ENCODE measurements at regions not wholly inside any gene's neighbourhood (a gene's known extent, or its start where the extent isn't known, plus 50 kb on each side); places are given as distances from the start of the nearest gene placed in this dataset.

- no peak overlapping the region for H3K4me3 ChIP-seq (ENCODE audit: low read depth in 1 of 3, low read length in 3 of 3)
- no peak for FAIRE-seq
- no peak for DNase-seq
- H3K27me3 ChIP-seq (ENCODE audit: control insufficient read depth in 3 of 3, insufficient read depth in 3 of 3, low read length in 3 of 3), result peaks cover 0 to 3% (median 0%) of the 10 kb centered on the region in 3 donors
- no peak overlapping the region for H3K27ac ChIP-seq (ENCODE audit: low read depth in 1 of 3, low read length in 2 of 3)
- peaks cover 0 to 2% of the 10 kb centered on the region in 2 donors for H3K9me3 ChIP-seq (ENCODE audit: control insufficient read depth in 2 of 2, insufficient read depth in 1 of 2, low read depth in 1 of 2, low read length in 1 of 2)
- H3K36me3 ChIP-seq (ENCODE audit: control insufficient read depth in 3 of 3, insufficient read depth in 2 of 3, low read depth in 1 of 3, low read length in 3 of 3), result no peaks in the 10 kb centered on the region
- no peaks in the 10 kb centered on the region for H3K4me1 ChIP-seq (ENCODE audit: control insufficient read depth in 3 of 3, insufficient read depth in 2 of 3, low read depth in 1 of 3, low read length in 2 of 3)
These were observed 104.4 kb downstream of the SEC23IP start for GRCh38 chr10:119996944-119997343.

- peaks cover 0 to 3% (median 0%) of the 10 kb centered on the region in 3 donors for H3K27me3 ChIP-seq (ENCODE audit: control insufficient read depth in 3 of 3, insufficient read depth in 3 of 3, low read length in 3 of 3)
- 66 to 84% (median 77%) methylated on average over 2 of the region's 2 CpGs for WGBS, 3 donors
- H3K9me3 ChIP-seq (ENCODE audit: control insufficient read depth in 2 of 2, insufficient read depth in 1 of 2, low read depth in 1 of 2, low read length in 1 of 2), result peaks cover 0 to 2% of the 10 kb centered on the region in 2 donors
- no peak overlapping the region for H3K27ac ChIP-seq (ENCODE audit: low read depth in 1 of 3, low read length in 2 of 3)
- no peaks in the 10 kb centered on the region for H3K36me3 ChIP-seq (ENCODE audit: control insufficient read depth in 3 of 3, insufficient read depth in 2 of 3, low read depth in 1 of 3, low read length in 3 of 3)
- no peaks in the 10 kb centered on the region for H3K4me1 ChIP-seq (ENCODE audit: control insufficient read depth in 3 of 3, insufficient read depth in 2 of 3, low read depth in 1 of 3, low read length in 2 of 3)
- no peak for DNase-seq
- H3K4me3 ChIP-seq (ENCODE audit: low read depth in 1 of 3, low read length in 3 of 3), result no peak overlapping the region
- FAIRE-seq, result no peak
These were observed 104.9 kb downstream of the SEC23IP start for GRCh38 chr10:119997429-119997828.

DNA sequence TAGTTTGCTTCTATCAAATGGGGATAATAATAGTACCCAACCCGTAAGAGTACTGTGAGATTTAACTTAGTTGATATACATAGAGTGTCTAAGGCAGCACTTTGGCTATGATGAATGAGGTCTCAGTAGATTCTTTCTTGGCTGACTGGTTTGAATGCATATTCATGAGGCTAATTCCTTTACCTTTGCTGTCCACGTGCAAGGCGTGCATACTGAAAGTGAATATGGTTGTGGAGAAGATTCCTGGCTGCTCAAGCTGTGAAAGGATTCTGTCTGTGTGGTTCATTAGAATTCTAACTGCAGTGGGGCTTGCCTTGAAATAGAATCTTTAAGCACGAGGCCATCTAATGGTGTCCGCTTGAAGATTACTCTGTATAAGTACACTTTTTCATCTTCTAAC, 110.3 kb downstream of the SEC23IP start:
- H3K27me3 ChIP-seq (ENCODE audit: control insufficient read depth in 3 of 3, insufficient read depth in 3 of 3, low read length in 3 of 3), result peaks cover 0 to 5% (median 0%) of the 10 kb centered on the region in 3 donors
- WGBS, 3 donors, result 75 to 83% (median 76%) methylated on average over 5 of the region's 5 CpGs
- FAIRE-seq, result no peak

DNA sequence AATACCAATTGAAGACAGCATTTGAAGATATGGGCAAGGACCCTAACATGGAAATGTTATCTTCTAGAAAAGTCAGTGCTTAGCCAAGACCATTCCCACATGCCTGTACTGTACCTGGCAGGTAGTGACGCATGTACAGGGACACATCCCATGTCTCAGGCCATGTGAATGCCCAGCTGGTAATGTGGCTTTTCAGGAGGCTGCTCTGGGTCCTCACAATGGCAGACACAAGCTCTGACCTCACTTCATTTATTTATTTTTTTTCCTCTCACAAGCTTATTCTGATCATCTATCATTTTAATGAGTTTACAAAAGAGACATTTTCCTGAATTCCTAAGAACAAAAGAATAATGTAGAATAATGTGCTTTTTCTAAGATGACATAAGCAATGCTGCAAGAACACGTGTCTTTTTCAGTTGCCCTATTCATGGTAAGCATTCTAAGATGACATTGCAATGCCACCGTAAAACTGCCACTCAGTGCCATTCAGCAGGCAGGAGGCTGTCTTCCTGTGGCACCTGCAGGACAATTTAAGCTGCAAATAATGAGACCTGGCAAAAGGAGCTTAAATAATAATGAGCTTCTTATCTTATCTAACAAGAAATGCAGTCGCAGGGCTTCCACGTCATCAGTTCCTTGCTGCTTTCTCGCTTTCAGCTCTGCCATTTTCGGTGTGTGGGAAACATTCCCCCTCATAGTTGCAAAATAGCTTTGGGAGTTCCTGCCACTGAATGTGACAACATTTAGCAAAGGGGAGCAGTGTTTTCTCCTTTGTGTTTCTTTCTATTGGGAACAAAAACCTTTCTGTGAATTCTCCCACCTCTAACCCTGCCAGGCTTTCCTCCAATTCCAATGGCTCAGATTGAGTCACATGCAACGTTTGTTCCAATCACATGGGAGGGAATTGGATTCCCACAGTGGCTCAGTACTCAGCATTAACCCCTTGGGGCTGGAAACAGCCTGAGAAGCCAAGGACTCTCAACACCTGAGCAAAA, 113.0 kb downstream of the SEC23IP start:
- FAIRE-seq (no peak), DNase-seq (peak in 1 of 2 donors; percentile 29)
- WGBS, 3 donors, result 19 to 45% (median 32%) methylated on average over 8 of the region's 8 CpGs

More for the DNA sequence above, 110.3 kb downstream of the SEC23IP start:
- no peaks in the 10 kb centered on the region for H3K36me3 ChIP-seq (ENCODE audit: control insufficient read depth in 3 of 3, insufficient read depth in 2 of 3, low read depth in 1 of 3, low read length in 3 of 3)
- no peak overlapping the region for H3K4me3 ChIP-seq (ENCODE audit: low read depth in 1 of 3, low read length in 3 of 3)
- no peaks in the 10 kb centered on the region for H3K9me3 ChIP-seq (ENCODE audit: control insufficient read depth in 2 of 2, insufficient read depth in 1 of 2, low read depth in 1 of 2, low read length in 1 of 2)
- H3K4me1 ChIP-seq (ENCODE audit: control insufficient read depth in 3 of 3, insufficient read depth in 2 of 3, low read depth in 1 of 3, low read length in 2 of 3), result no peaks in the 10 kb centered on the region
- no peak overlapping the region for H3K27ac ChIP-seq (ENCODE audit: low read depth in 1 of 3, low read length in 2 of 3)
- no peak for DNase-seq

GRCh38 chr10:120007261-120007660, 114.7 kb downstream of the SEC23IP start:
- Histone ChIP-seq H3K4me3 (ENCODE audit: low read depth in 1 of 3, low read length in 3 of 3) (no peak overlapping the region), H3K36me3 (ENCODE audit: control insufficient read depth in 3 of 3, insufficient read depth in 2 of 3, low read depth in 1 of 3, low read length in 3 of 3) (no peaks in the 10 kb centered on the region), H3K27ac (ENCODE audit: low read depth in 1 of 3, low read length in 2 of 3) (no peak overlapping the region), H3K9me3 (ENCODE audit: control insufficient read depth in 2 of 2, insufficient read depth in 1 of 2, low read depth in 1 of 2, low read length in 1 of 2) (no peaks in the 10 kb centered on the region), H3K4me1 (ENCODE audit: control insufficient read depth in 3 of 3, insufficient read depth in 2 of 3, low read depth in 1 of 3, low read length in 2 of 3) (no peaks in the 10 kb centered on the region), H3K27me3 (ENCODE audit: control insufficient read depth in 3 of 3, insufficient read depth in 3 of 3, low read length in 3 of 3) (peaks cover 0 to 17% (median 10%) of the 10 kb centered on the region in 3 donors)
- DNase-seq, result no peak
- FAIRE-seq, result no peak
- 72 to 76% (median 73%) methylated on average over 2 of the region's 2 CpGs for WGBS, 3 donors

More for the DNA sequence above, 113.0 kb downstream of the SEC23IP start:
- no peaks in the 10 kb centered on the region for H3K9me3 ChIP-seq (ENCODE audit: control insufficient read depth in 2 of 2, insufficient read depth in 1 of 2, low read depth in 1 of 2, low read length in 1 of 2)
- no peaks in the 10 kb centered on the region for H3K36me3 ChIP-seq (ENCODE audit: control insufficient read depth in 3 of 3, insufficient read depth in 2 of 3, low read depth in 1 of 3, low read length in 3 of 3)
- H3K4me1 ChIP-seq (ENCODE audit: control insufficient read depth in 3 of 3, insufficient read depth in 2 of 3, low read depth in 1 of 3, low read length in 2 of 3), result no peaks in the 10 kb centered on the region
- H3K27me3 ChIP-seq (ENCODE audit: control insufficient read depth in 3 of 3, insufficient read depth in 3 of 3, low read length in 3 of 3), result peaks cover 0 to 12% (median 0%) of the 10 kb centered on the region in 3 donors
- H3K4me3 ChIP-seq (ENCODE audit: low read depth in 1 of 3, low read length in 3 of 3), result no peak overlapping the region
- H3K27ac ChIP-seq (ENCODE audit: low read depth in 1 of 3, low read length in 2 of 3), result no peak overlapping the region

DNA sequence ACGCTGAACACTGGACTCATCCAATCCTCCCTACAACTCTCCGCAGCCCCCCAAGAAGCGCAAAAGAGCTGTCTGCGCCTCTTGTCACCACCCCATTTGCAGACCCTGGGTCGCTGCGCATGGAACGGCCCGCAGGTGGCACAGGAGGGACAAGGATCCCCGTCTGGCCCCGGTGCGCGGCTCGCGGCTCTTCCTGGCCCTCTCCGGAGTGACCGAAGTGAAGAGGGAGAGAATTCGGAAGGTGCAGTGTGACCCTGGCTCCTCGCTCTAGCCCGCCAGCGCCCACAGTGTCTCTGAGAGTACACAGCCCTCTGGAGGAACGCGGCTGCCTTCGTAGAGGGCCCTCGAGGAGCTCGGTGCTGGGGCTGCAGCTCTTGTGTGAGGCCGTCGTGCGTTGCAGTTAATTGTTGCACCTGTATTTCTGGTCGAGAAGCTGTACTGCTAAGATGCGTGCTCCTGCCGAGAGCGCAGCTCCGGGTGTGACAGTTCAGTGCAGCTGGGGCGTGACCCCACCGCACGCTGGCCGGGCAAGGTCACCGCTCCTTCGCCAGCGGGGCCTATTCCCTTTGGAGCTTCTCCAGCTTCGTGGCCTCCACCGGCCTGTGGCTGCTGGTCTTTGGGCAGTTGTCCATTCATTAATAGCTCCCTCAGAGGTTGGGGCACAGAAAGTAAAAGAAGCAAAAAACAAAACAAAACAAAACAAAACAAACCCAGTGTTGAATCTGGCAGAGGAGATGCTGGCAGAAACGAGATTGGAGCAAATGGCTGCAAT, 119.0 kb downstream of the SEC23IP start:
- H3K27me3 ChIP-seq (ENCODE audit: control insufficient read depth in 3 of 3, insufficient read depth in 3 of 3, low read length in 3 of 3), result peaks cover 0 to 15% (median 13%) of the 10 kb centered on the region in 3 donors
- no peak overlapping the region for H3K27ac ChIP-seq (ENCODE audit: low read depth in 1 of 3, low read length in 2 of 3)
- H3K9me3 ChIP-seq (ENCODE audit: control insufficient read depth in 2 of 2, insufficient read depth in 1 of 2, low read depth in 1 of 2, low read length in 1 of 2), result no peaks in the 10 kb centered on the region
- H3K4me1 ChIP-seq (ENCODE audit: control insufficient read depth in 3 of 3, insufficient read depth in 2 of 3, low read depth in 1 of 3, low read length in 2 of 3), result no peaks in the 10 kb centered on the region
- H3K36me3 ChIP-seq (ENCODE audit: control insufficient read depth in 3 of 3, insufficient read depth in 2 of 3, low read depth in 1 of 3, low read length in 3 of 3), result no peaks in the 10 kb centered on the region
- no peak overlapping the region for H3K4me3 ChIP-seq (ENCODE audit: low read depth in 1 of 3, low read length in 3 of 3)
- no peak for FAIRE-seq
- WGBS, 3 donors, result 27 to 45% (median 30%) methylated on average over 43 of the region's 43 CpGs
- DNase-seq, result no peak

DNA sequence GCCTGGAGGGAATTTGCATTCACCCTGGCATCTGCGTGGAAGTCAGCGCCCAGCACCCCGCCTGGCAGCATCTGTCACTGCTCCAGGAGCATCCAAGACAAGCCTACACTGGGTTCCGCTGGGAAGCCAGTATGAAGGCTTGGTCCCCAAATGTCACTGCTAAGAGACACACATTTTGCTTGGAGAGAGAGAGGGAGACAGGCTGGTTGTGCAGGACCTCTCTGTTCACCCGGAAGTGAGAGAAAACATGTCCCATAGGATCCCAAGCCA, 119.5 kb downstream of the SEC23IP start:
- Histone ChIP-seq H3K9me3 (ENCODE audit: control insufficient read depth in 2 of 2, insufficient read depth in 1 of 2, low read depth in 1 of 2, low read length in 1 of 2) (no peaks in the 10 kb centered on the region), H3K4me3 (ENCODE audit: low read depth in 1 of 3, low read length in 3 of 3) (no peak overlapping the region), H3K36me3 (ENCODE audit: control insufficient read depth in 3 of 3, insufficient read depth in 2 of 3, low read depth in 1 of 3, low read length in 3 of 3) (no peaks in the 10 kb centered on the region), H3K4me1 (ENCODE audit: control insufficient read depth in 3 of 3, insufficient read depth in 2 of 3, low read depth in 1 of 3, low read length in 2 of 3) (no peaks in the 10 kb centered on the region), H3K27me3 (ENCODE audit: control insufficient read depth in 3 of 3, insufficient read depth in 3 of 3, low read length in 3 of 3) (peaks cover 0 to 15% (median 13%) of the 10 kb centered on the region in 3 donors), H3K27ac (ENCODE audit: low read depth in 1 of 3, low read length in 2 of 3) (no peak overlapping the region)
- FAIRE-seq (no peak), DNase-seq (no peak)
- WGBS, 3 donors, result 75 to 90% (median 79%) methylated on average over 5 of the region's 5 CpGs

DNA sequence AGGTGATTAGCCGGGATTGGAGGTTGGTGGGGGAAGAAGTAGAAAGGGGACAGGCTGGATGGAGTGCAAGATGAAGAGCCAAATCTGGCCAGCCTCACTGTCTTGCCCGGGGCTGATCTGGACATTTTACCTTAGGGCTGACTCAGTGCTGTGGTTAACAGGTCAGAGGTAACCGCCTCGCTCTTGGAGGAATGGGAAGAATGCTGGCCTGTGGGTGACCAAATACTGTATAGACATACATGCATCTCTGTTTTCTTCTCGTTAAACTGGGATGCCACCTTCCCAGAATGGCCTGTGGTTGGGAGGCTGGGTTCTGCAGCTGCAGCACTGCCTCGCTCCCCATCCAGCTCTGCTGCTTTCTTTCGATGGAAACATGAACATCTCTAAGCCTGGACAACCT, 120.0 kb downstream of the SEC23IP start:
- Histone ChIP-seq H3K27ac (ENCODE audit: low read depth in 1 of 3, low read length in 2 of 3) (no peak overlapping the region), H3K9me3 (ENCODE audit: control insufficient read depth in 2 of 2, insufficient read depth in 1 of 2, low read depth in 1 of 2, low read length in 1 of 2) (no peaks in the 10 kb centered on the region), H3K4me1 (ENCODE audit: control insufficient read depth in 3 of 3, insufficient read depth in 2 of 3, low read depth in 1 of 3, low read length in 2 of 3) (no peaks in the 10 kb centered on the region), H3K27me3 (ENCODE audit: control insufficient read depth in 3 of 3, insufficient read depth in 3 of 3, low read length in 3 of 3) (peaks cover 0 to 15% (median 13%) of the 10 kb centered on the region in 3 donors), H3K4me3 (ENCODE audit: low read depth in 1 of 3, low read length in 3 of 3) (no peak overlapping the region), H3K36me3 (ENCODE audit: control insufficient read depth in 3 of 3, insufficient read depth in 2 of 3, low read depth in 1 of 3, low read length in 3 of 3) (no peaks in the 10 kb centered on the region)
- no peak for DNase-seq
- WGBS, 3 donors, result 81 to 85% (median 84%) methylated on average over 7 of the region's 7 CpGs
- no peak for FAIRE-seq
